Mucosa of descending colon (tissue), 3 donors: ENCODE measurements at regions not wholly inside any gene's neighbourhood (a gene's known extent, or its start where the extent isn't known, plus 50 kb on each side); places are given as distances from the start of the nearest gene placed in this dataset.
A peak's percentile ranks its signal among the peaks of the same experiment; 100 is the strongest.

ENCODE experiments used
- ATAC-seq: fragments of 200-7000 bp; cut with Tn5 transposase; one replicate; pipeline ENCODE4 v1.9.1; 2020; ENCODE audit warnings: mild to moderate bottlenecking, moderate library complexity
- DNase-seq, 3 donors: peaks; one replicate each; pipeline ENCODE4 v3.0.0-alpha.2; 2020
- H3K36me3 ChIP-seq: fragments of 200-600 bp; one replicate; pipeline ENCODE4 v1.8.0; 2021; ENCODE audit warnings: low read depth, mild to moderate bottlenecking
- H3K4me1 ChIP-seq: fragments of 200-600 bp; one replicate; pipeline ENCODE4 v1.8.0; 2021; ENCODE audit warnings: low read depth, mild to moderate bottlenecking
- H3K4me3 ChIP-seq: fragments of 200-600 bp; one replicate; pipeline ENCODE4 v1.8.0; 2021; ENCODE audit warnings: mild to moderate bottlenecking
- H3K9me3 ChIP-seq: fragments of 200-600 bp; one replicate; pipeline ENCODE4 v1.8.0; 2021; ENCODE audit warnings: mild to moderate bottlenecking
- intact Hi-C, 2 donors: fragments of 100-400 bp; cut with DNase I in 1 of 2; cut with micrococcal nuclease in 1 of 2; formaldehyde crosslinking; loops; one replicate each; pipeline versions ENCODE4 v1.11.0 to v1.11.1; 2022; cut with DNase I, micrococcal nuclease
- TF ChIP-seq, protein P1 (sequence below): fragments of 200-600 bp; IDR thresholded peaks from one replicate; pipeline ENCODE4 v1.8.0; 2022; ENCODE audit warnings: antibody characterized with exemption, mild to moderate bottlenecking
- donor health status: DM: no; HTN: no; CAD: no; lungs with moderate emphysema.
- donor health status: DM: no; HTN: no; CAD: no.
- donor health status: DM: no; HTN: yes; CAD: no.

DNA sequence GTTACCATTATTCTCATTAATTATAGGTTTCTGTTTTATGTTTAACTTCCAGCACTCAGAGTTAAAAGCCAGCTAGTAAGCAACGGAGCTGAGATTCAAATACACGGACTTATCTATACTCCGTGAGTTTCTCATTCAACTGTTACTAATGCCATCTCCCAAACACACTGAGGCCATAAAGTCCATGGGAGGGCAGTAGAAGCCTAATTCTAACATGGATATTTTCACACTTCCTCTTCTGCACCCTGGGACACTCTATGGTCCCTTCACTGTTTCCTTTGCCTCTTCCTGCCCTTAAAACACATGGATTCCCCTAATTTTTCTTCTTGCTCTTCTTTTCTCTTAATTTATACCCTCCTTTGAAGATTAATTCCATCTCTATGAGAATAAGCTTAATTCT, 245.0 kb downstream of the KLF13 start:
- no peak for ATAC-seq
- H3K4me1 ChIP-seq = no peaks in the 10 kb centered on the region
- H3K9me3 ChIP-seq = no peaks in the 10 kb centered on the region
- H3K36me3 ChIP-seq = no peaks in the 10 kb centered on the region
- intact Hi-C loops = no loop called here
- TF ChIP-seq, protein P1, sequence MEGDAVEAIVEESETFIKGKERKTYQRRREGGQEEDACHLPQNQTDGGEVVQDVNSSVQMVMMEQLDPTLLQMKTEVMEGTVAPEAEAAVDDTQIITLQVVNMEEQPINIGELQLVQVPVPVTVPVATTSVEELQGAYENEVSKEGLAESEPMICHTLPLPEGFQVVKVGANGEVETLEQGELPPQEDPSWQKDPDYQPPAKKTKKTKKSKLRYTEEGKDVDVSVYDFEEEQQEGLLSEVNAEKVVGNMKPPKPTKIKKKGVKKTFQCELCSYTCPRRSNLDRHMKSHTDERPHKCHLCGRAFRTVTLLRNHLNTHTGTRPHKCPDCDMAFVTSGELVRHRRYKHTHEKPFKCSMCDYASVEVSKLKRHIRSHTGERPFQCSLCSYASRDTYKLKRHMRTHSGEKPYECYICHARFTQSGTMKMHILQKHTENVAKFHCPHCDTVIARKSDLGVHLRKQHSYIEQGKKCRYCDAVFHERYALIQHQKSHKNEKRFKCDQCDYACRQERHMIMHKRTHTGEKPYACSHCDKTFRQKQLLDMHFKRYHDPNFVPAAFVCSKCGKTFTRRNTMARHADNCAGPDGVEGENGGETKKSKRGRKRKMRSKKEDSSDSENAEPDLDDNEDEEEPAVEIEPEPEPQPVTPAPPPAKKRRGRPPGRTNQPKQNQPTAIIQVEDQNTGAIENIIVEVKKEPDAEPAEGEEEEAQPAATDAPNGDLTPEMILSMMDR = no peak
- peak in 1 of 3 donors; percentile 10 for DNase-seq
- no peak overlapping the region for H3K4me3 ChIP-seq

DNA sequence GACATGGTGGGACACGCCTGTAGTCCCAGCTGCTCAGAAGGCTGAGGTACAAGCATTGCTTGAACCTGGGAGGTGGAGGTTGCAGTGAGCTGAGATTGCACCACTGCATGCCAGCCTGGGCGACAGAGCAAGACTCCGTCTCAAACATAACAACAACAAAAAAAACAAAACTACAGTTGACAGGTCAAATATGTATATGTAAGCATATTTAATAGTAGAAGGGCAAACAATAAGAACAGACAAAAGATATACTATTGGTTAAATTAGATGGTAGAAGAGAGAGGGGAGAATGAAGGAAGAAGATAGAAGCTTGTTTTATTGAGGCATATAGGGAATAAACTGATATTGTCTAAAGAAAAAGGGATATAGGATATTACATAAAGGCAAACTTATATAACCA, 247.1 kb downstream of the KLF13 start:
- DNase-seq (no peak), ATAC-seq (no peak)
- H3K36me3 ChIP-seq = no peaks in the 10 kb centered on the region
- H3K4me1 ChIP-seq = no peaks in the 10 kb centered on the region
- TF ChIP-seq, protein P1 = no peak
- H3K9me3 ChIP-seq = no peaks in the 10 kb centered on the region
- intact Hi-C loops = no loop called here
- H3K4me3 ChIP-seq = no peak overlapping the region

DNA sequence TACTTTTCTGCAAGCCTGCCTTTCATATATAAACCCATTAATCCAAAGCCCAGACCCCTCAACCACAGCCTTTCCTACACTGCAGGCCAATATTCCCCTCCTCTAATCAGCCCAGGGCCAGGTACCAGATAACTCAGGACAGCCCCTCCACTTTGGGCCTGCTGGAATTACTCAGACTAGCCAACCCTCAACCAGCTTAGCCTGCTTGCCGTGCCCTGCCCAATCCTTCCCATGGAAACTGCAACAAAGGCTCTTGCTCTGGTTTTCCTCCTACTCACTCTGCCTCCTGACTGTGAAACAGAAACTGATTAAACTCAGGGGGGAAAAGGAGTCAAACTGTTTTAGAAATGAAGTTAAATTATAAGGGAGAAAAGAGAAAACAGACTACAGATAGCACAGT, 248.1 kb downstream of the KLF13 start:
- Histone ChIP-seq H3K36me3 (no peaks in the 10 kb centered on the region), H3K4me3 (no peak overlapping the region), H3K4me1 (no peaks in the 10 kb centered on the region), H3K9me3 (no peaks in the 10 kb centered on the region)
- intact Hi-C loops = no loop called here
- ATAC-seq (no peak), DNase-seq (no peak)
- TF ChIP-seq, protein P1 = no peak

DNA sequence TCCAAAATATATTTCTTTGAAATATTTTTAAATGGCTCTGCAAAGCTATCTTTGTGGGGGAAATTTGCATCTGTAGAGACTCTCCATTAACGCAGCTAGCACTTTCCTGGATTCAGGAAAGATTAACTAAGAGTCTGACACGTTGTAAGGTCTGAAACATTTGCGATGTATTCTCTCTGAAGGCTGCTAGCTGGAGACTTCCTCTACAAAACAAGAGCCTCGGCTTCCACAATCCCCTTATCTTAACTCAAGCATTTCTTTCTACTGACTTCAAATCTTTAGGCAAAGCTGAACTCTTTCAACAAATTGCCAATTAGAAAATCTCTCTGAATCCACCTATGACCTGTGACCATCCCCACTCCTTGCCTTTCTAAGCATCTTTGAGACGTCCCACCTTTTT, 250.5 kb downstream of the KLF13 start:
- intact Hi-C loops = no loop called here
- TF ChIP-seq, protein P1 = no peak
- peaks cover 9% of the 10 kb centered on the region for H3K9me3 ChIP-seq
- no peaks in the 10 kb centered on the region for H3K36me3 ChIP-seq
- H3K4me3 ChIP-seq = no peak overlapping the region
- no peaks in the 10 kb centered on the region for H3K4me1 ChIP-seq
- DNase-seq (no peak), ATAC-seq (no peak)

DNA sequence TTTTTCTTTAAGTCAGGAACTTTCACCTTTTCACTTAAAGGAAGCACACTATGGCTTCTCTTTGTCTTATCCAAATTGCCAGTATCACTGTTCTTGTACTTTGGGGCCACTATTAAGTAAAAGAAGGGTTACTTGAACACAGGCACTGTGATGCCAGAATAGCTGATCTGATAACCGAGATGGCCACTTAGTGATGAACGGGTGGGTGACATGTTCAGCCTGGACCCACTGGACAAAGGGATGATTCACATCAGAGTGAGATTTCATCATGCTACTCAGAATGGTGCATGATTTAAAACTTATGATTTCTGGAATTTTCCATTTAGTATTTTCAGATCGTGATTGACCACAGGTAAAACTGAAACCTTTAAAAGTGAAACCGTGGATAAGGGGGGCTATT, 252.6 kb downstream of the KLF13 start:
- Histone ChIP-seq H3K4me1 (no peaks in the 10 kb centered on the region), H3K36me3 (no peaks in the 10 kb centered on the region), H3K4me3 (no peak overlapping the region), H3K9me3 (peaks cover 10% of the 10 kb centered on the region)
- ATAC-seq = no peak
- TF ChIP-seq, protein P1 = no peak
- intact Hi-C loops = no loop called here
- no peak for DNase-seq

DNA sequence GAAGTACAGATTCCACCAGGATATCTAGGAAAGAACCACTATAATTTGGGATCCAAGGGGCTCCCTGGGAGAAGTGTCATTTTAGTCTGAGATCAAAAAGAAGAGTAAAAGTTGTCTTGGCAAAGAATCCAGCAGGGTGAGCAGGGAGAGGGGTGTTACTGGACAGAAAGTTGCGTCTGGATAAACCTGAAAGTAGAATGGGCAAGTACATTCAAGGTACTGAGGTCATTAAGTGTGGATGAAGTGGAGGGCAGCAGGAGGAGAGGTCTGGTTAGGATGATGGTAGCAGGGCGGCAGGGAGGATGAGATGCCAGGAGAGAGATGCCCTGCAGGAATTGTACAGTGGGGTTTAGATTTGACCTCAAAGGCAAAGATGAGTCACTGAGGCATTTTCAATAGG, 253.3 kb downstream of the KLF13 start:
- intact Hi-C loops = no loop called here
- H3K36me3 ChIP-seq = no peaks in the 10 kb centered on the region
- TF ChIP-seq, protein P1 = no peak
- H3K9me3 ChIP-seq = peaks cover 10% of the 10 kb centered on the region
- H3K4me1 ChIP-seq = no peaks in the 10 kb centered on the region
- ATAC-seq = no peak
- no peak overlapping the region for H3K4me3 ChIP-seq
- no peak for DNase-seq
